HCT116 (cell line): ENCODE measurements at regions not wholly inside any gene's neighbourhood (a gene's known extent, or its start where the extent isn't known, plus 50 kb on each side); places are given as distances from the start of the nearest gene placed in this dataset.

Experiments
- ATAC-seq: fragments of 200-7000 bp; cut with Tn5 transposase; 2 replicates; pipeline ENCODE4 v1.9.1; 2020; ENCODE audit warnings: mild to moderate bottlenecking, moderate library complexity
- BruUV-seq: library from RNA; stranded (reverse); fragments of 400-500 nt; replicated peaks from 2 replicates; lab custom pipeline; 2021; lab: Mats Ljungman, UMichigan
- CTCF ChIA-PET: fragments of 300-600 bp; sonication (Branson Sonifier 250); formaldehyde crosslinking; loops from one replicate; lab custom pipeline; 2021; ENCODE audit warnings: antibody characterized with exemption; lab: Charles Lee
- POLR2A ChIA-PET: fragments of 300-600, 350-600 bp; sonication (Branson Sonifier 250); formaldehyde crosslinking; loops from one replicate; lab custom pipeline; 2021; ENCODE audit warnings: antibody characterized with exemption; lab: Charles Lee
- RAD21 ChIA-PET, 2 experiments: fragments of 300-600 bp; sonication (Branson Sonifier 250); formaldehyde crosslinking; loops; one replicate each; lab custom pipeline; 2023; ENCODE audit warnings: low total read pairs in 2 of 2; ENCODE audit not compliant: uncharacterized antibody in 2 of 2, unreplicated experiment in 2 of 2, low non-redundant PET in 1 of 2; lab: Charles Lee
- DNase-seq: peaks from one replicate; pipeline ENCODE4 v3.0.0-alpha.2; 2010; ENCODE audit warnings: low read depth, low spot score
- H2AFZ ChIP-seq: fragments of 200-600 bp; shearing (Covaris generic), sonication (generic); 2 replicates; pipeline ENCODE4 v1.6.1; 2017; ENCODE audit warnings: low read depth, mixed run types, mixed read lengths, antibody characterized with exemption, low read length; ENCODE audit not compliant: poor library complexity, severe bottlenecking
- H3K27ac ChIP-seq: 2 replicates; pipeline ENCODE4 v1.5.1; 2012; ENCODE audit warnings: low read depth, low read length
- H3K27me3 ChIP-seq: fragments of 200-600 bp; sonication (generic); 2 replicates; pipeline ENCODE4 v1.6.1; 2016; ENCODE audit warnings: mixed run types, low read length, mixed read lengths; ENCODE audit not compliant: insufficient read depth
- H3K36me3 ChIP-seq, 2 experiments: fragments of 200-500 bp in 1 of 2; fragments of 200-600 bp in 1 of 2; sonication (Bioruptor generic) in 1 of 2; sonication (generic) in 1 of 2; 2 replicates each; pipeline versions ENCODE4 v1.5.1 to v1.6.1; 2014 to 2016; ENCODE audit warnings: low read length in 2 of 2, inconsistent platforms in 1 of 2, mixed read lengths in 1 of 2, mixed run types in 1 of 2; ENCODE audit not compliant: insufficient read depth in 2 of 2, control insufficient read depth in 1 of 2
- H3K4me1 ChIP-seq, 2 experiments: fragments of 200-600 bp in 1 of 2; sonication (generic) in 1 of 2; 2 replicates each; pipeline versions ENCODE4 v1.5.1 to v1.6.1; 2012 to 2017; ENCODE audit warnings: low read length in 2 of 2, inconsistent platforms in 1 of 2, mild to moderate bottlenecking in 1 of 2, mixed read lengths in 1 of 2, mixed run types in 1 of 2, moderate library complexity in 1 of 2; ENCODE audit not compliant: insufficient read depth in 2 of 2, control insufficient read depth in 1 of 2
- H3K4me2 ChIP-seq: fragments of 200-600 bp; sonication (generic); 2 replicates; pipeline ENCODE4 v1.6.1; 2017; ENCODE audit warnings: mixed run types, low read length, mixed read lengths
- H3K4me3 ChIP-seq, 2 experiments: fragments of 200-600 bp in 1 of 2; sonication (generic) in 1 of 2; replicated peaks in 1 of 2; 2 replicates each; pipeline ENCODE4 v1.5.1; 2011 to 2016; ENCODE audit warnings: low read length in 2 of 2, control low read depth in 1 of 2, low read depth in 1 of 2, mild to moderate bottlenecking in 1 of 2, mixed read lengths in 1 of 2, mixed run types in 1 of 2
- H3K79me2 ChIP-seq: fragments of 200-600 bp; sonication (generic); 2 replicates; pipeline ENCODE4 v1.6.1; 2017; ENCODE audit warnings: mild to moderate bottlenecking, mixed run types, low read length, moderate library complexity, mixed read lengths; ENCODE audit not compliant: insufficient read depth
- H3K9ac ChIP-seq: fragments of 200-600 bp; sonication (generic); 2 replicates; pipeline ENCODE4 v1.6.1; 2016; ENCODE audit warnings: low read length, mixed read lengths
- H3K9me2 ChIP-seq: fragments of 200-600 bp; sonication (generic), shearing (Covaris generic); 2 replicates; pipeline ENCODE4 v1.6.1; 2017; ENCODE audit warnings: mixed run types, mild to moderate bottlenecking, moderate library complexity; ENCODE audit not compliant: insufficient read depth
- H3K9me3 ChIP-seq, 2 experiments: fragments of 200-500 bp in 1 of 2; fragments of 200-600 bp in 1 of 2; sonication (Bioruptor generic) in 1 of 2; sonication (generic) in 1 of 2; 2 replicates each; pipeline ENCODE4 v1.6.1; 2014 to 2017; ENCODE audit warnings: low read length in 2 of 2, mixed read lengths in 2 of 2, inconsistent platforms in 1 of 2, low read depth in 1 of 2, mild to moderate bottlenecking in 1 of 2, mixed run types in 1 of 2, moderate library complexity in 1 of 2; ENCODE audit not compliant: control insufficient read depth in 1 of 2, insufficient read depth in 1 of 2
- H4K20me1 ChIP-seq: fragments of 200-600 bp; sonication (generic), shearing (Covaris generic); 2 replicates; pipeline ENCODE4 v1.6.1; 2017; ENCODE audit warnings: mixed run types, mild to moderate bottlenecking, moderate library complexity; ENCODE audit not compliant: insufficient read depth
- CBX3 ChIP-seq: IDR thresholded peaks from 2 replicates; pipeline ENCODE4 v1.6.1; 2012; ENCODE audit warnings: low read depth
- EGR1 ChIP-seq: IDR thresholded peaks from 2 replicates; pipeline ENCODE4 v1.6.1; 2012; ENCODE audit warnings: low read depth
- ELF1 ChIP-seq: IDR thresholded peaks from 2 replicates; pipeline ENCODE4 v1.6.1; 2012; ENCODE audit warnings: low read depth, borderline replicate concordance
- EZH2 ChIP-seq: fragments of 200-600 bp; sonication (generic); IDR thresholded peaks from 2 replicates; pipeline ENCODE4 v1.6.1; 2017; ENCODE audit warnings: antibody characterized with exemption, mixed run types
- FOSL1 ChIP-seq: IDR thresholded peaks from 2 replicates; pipeline ENCODE4 v1.6.1; 2012; ENCODE audit warnings: low read depth
- MAX ChIP-seq: IDR thresholded peaks from 2 replicates; pipeline ENCODE4 v1.6.1; 2012
- POLR2A ChIP-seq: IDR thresholded peaks from 2 replicates; pipeline ENCODE4 v1.7.0; 2011; ENCODE audit warnings: borderline replicate concordance; ENCODE audit not compliant: insufficient read depth, insufficient read length; ENCODE audit errors: extremely low read depth
- POLR2AphosphoS5 ChIP-seq: IDR thresholded peaks from 2 replicates; pipeline ENCODE4 v1.6.1; 2011; ENCODE audit warnings: mild to moderate bottlenecking, low read depth, low read length, moderate library complexity
- RAD21 ChIP-seq: IDR thresholded peaks from 2 replicates; pipeline ENCODE4 v1.6.1; 2012; ENCODE audit warnings: low read depth, mild to moderate bottlenecking
- REST ChIP-seq: IDR thresholded peaks from 2 replicates; pipeline ENCODE4 v1.6.1; 2012; ENCODE audit warnings: low read depth
- SIN3A ChIP-seq: IDR thresholded peaks from 2 replicates; pipeline ENCODE4 v1.6.1; 2012; ENCODE audit warnings: low read depth
- SP1 ChIP-seq: IDR thresholded peaks from 2 replicates; pipeline ENCODE4 v1.6.1; 2012; ENCODE audit warnings: low read depth
- SRF ChIP-seq: IDR thresholded peaks from 2 replicates; pipeline ENCODE4 v1.6.1; 2012; ENCODE audit warnings: low read depth
- TCF7L2 ChIP-seq: IDR thresholded peaks from 2 replicates; pipeline ENCODE4 v1.7.0; 2011; ENCODE audit warnings: borderline replicate concordance, inconsistent platforms; ENCODE audit not compliant: insufficient read depth, insufficient read length; ENCODE audit errors: extremely low read depth
- YY1 ChIP-seq: IDR thresholded peaks from 2 replicates; pipeline ENCODE4 v1.6.1; 2011; ENCODE audit warnings: low read length, low read depth, moderate library complexity, mild to moderate bottlenecking; ENCODE audit not compliant: insufficient replicate concordance; ENCODE audit errors: extremely low read depth
- ZFX ChIP-seq: fragments of 450-650 bp; IDR thresholded peaks from 2 replicates; pipeline ENCODE4 v1.6.1; 2017
- ZNF274 ChIP-seq: fragments of 200-500 bp; sonication (Bioruptor generic); IDR thresholded peaks from 2 replicates; pipeline ENCODE4 v1.6.1; 2014; ENCODE audit warnings: mild to moderate bottlenecking, low read depth, low read length, inconsistent platforms
- intact Hi-C: fragments of 100-400 bp; cut with micrococcal nuclease; formaldehyde crosslinking; loops from 2 replicates; pipeline ENCODE4 v1.10.0; 2022
- TF ChIP-seq, protein P1 (sequence below): IDR thresholded peaks from 2 replicates; pipeline ENCODE4 v1.6.1; 2011; ENCODE audit warnings: mild to moderate bottlenecking, low read length, moderate library complexity; ENCODE audit not compliant: insufficient replicate concordance; ENCODE audit errors: extremely low read depth

- Histone ChIP-seq H4K20me1 (no peaks in the 10 kb centered on the region; the same call in 1 of the 2 replicates), H3K4me3 (no peak overlapping the region), H3K4me2 (no peak overlapping the region), H3K9ac (no peak overlapping the region), H3K36me3 (no peaks in the 10 kb centered on the region), H3K9me2 (no peaks in the 10 kb centered on the region), H3K27me3 (peaks cover 26% of the 10 kb centered on the region), H3K79me2 (no peaks in the 10 kb centered on the region), H3K9me3 (no peaks in the 10 kb centered on the region), H3K4me1 (no peaks in the 10 kb centered on the region), H2AFZ (no peak overlapping the region), H3K27ac (no peak overlapping the region)
- ATAC-seq (no peak), DNase-seq (no peak)
- intact Hi-C loops, result no loop called here
- CTCF ChIA-PET, result interaction anchor here (1.9 kb wide), 1 partner anchor 21 kb away, joined by 4 read pairs; no protein-coding TSS in a partner anchor
- TF ChIP-seq SRF (no peak), SP1 (no peak), ELF1 (no peak), TCF7L2 (no peak), EZH2 (no peak), REST (no peak), POLR2AphosphoS5 (no peak), EGR1 (no peak), CBX3 (no peak), MAX (no peak), FOSL1 (no peak), SIN3A (no peak), ZFX (no peak), RAD21 (no peak), YY1 (no peak), POLR2A (no peak), ZNF274 (no peak)
- TF ChIP-seq, protein P1, sequence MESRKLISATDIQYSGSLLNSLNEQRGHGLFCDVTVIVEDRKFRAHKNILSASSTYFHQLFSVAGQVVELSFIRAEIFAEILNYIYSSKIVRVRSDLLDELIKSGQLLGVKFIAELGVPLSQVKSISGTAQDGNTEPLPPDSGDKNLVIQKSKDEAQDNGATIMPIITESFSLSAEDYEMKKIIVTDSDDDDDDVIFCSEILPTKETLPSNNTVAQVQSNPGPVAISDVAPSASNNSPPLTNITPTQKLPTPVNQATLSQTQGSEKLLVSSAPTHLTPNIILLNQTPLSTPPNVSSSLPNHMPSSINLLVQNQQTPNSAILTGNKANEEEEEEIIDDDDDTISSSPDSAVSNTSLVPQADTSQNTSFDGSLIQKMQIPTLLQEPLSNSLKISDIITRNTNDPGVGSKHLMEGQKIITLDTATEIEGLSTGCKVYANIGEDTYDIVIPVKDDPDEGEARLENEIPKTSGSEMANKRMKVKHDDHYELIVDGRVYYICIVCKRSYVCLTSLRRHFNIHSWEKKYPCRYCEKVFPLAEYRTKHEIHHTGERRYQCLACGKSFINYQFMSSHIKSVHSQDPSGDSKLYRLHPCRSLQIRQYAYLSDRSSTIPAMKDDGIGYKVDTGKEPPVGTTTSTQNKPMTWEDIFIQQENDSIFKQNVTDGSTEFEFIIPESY, result no peak
- POLR2A ChIA-PET, result no interaction called here
- RAD21 ChIA-PET, result no interaction called here
- no TSS peak for BruUV-seq
Measured at GRCh38 chr4:81348778-81349094, 123.0 kb downstream of the RASGEF1B start.
